GM19035 (cell line): ENCODE measurements at regions not wholly inside any gene's neighbourhood (a gene's known extent, or its start where the extent isn't known, plus 50 kb on each side); places are given as distances from the start of the nearest gene placed in this dataset.
"Not testable (repeated sequence)": the region's sequence is repeated elsewhere in the genome, so short reads cannot be mapped to it uniquely, and the experiment has no call there.

Experiments used
- ATAC-seq: cut with Tn5 transposase; IDR thresholded peaks from one replicate; pipeline ENCODE4 v1.9.1; 2021; ENCODE audit not compliant: unreplicated experiment

DNA sequence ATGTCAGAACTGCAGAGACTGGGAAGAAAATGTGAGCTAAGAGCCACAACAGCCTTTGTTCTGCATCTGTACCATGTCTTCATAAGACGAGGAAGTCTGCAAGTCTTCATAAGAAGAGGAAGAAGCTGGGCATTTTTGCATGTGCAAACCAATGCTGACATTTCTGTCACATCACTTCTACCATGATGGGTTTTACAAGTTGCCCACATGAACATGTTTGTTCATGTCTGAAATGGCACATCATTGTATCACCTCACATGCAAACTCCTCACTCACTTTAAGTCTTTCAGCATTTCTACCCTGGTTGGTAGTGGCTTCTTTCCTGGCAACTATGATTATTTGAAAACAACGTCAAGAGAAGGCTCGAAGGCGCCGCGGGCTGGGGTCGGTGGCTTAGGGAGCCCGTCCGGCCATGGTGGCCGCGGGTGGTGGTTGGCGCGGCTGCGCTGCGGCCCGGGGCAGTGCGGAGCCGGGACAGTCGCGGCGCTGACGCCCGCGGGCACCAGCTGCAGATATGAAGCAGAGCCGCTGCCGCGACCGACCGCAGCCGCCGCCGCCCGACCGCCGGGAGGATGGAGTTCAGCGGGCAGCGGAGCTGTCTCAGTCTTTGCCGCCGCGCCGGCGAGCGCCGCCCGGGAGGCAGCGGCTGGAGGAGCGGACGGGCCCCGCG, 433.1 kb upstream of the WWC1 start:
- ATAC-seq = not testable (repeated sequence)

DNA sequence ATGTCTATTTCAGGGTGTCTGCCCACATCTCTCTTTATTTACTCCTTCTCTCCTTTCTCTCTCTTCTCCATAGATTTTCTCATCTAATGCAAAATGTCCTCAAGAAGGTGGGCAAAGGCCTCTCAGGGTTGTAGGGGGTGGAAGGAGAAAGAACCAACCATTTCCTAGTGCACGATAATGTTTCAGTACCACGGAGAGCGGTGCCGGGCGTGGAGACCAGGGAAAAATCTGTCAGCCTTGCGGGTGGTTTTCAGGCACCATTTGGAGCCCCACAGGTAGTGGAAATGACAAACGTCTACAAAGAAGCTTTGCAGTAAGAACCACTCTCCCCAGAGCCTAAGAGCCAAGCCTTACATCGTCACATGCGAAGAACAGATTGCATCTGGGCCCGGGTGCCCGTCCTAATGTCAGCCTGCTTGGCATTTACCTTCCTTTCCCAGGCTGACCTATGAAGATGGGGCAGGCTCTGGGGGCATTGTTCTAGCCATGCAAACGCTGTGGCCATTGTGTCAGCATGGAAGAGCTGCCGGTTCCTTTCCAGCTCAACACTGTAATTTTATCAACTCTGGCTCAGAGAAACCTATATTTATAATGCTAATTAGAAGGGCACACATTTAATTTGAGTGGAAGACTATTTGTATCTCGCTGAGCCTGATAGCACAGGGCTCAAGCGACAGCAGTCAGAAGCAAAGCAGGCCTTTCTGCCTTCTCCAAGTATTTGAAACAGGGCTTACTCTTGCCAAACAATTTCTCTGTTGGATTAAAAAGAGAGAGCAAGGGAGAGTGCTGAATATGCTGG, 430.1 kb upstream of the WWC1 start:
- no peak for ATAC-seq

DNA sequence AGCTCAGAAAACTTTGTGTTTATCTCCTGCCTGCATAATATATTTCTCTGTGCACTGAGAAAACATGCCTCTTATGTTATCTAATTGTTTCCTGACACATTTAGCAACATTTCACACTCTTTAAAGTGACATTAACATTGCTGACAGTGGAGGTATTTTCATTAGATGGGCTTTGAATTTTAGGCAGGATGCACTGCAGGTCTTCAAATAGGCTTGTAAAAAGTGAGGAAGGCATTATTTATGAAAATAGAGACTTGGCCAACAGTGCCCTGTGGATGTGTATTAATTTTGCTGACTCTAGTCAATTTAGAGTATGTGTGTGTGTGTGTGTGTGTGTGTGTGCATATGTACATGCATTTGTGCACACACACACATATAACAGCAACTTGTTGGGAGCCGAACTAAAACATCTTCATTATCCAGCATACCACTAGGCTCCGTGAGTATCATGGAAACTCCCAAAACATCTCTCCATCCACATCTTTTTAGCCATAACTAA, 429.5 kb upstream of the WWC1 start:
- no peak for ATAC-seq

DNA sequence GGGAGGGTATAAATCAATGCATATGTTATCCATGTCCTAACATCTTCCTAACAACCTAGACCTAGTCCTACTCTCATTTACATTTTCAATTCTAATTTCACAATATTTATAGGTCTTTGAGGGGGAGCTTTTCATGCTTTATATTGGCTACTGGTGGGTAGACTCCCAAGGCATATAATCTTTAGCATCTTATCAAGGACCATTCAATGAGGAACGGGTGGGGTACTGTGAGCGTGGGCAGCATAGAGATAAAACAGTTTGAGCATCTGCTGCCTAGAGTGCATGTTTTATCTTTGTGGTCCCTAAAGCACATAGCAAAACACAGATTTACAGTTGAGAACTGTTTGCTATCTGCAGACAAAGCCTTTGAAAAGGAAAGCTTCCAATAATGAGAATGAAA, 427.6 kb upstream of the WWC1 start:
- ATAC-seq = no peak

DNA sequence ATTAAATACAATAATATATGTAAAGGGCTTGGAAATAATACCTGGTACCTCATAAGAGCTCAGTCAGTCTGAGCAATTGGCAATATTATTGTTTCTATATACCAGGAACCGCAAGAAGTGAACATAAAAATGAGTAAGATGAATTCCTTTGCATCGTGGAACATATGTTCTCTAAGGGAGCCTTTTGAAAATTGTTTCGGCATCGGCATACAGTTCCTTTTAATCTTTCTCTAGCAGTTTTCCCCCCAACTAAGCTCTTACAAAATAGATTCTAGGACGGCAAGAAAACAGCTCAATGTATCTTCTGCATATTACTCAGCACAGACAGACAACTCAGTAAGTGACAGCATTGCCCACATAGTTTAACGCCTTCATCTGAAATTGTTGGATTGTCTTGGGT, 426.6 kb upstream of the WWC1 start:
- no peak for ATAC-seq

DNA sequence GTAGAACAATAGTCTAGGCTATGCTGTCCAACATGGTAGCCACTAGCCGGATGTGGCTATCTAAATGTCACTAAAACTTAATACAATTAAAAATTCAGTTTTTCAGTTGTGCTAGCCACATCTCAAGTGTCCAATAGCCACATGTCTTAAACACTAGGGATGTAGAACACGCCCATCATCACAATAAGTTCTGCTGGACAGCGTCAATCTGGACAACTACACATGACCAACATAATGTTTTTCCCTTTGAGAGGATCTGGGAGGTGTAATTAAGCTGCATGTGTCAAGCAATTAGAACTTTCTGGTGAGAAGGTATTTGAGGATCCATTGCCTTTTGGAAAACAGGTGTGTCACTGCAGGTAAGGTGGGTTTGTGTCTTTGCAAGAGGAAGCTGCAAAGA, 424.6 kb upstream of the WWC1 start:
- no peak for ATAC-seq

DNA sequence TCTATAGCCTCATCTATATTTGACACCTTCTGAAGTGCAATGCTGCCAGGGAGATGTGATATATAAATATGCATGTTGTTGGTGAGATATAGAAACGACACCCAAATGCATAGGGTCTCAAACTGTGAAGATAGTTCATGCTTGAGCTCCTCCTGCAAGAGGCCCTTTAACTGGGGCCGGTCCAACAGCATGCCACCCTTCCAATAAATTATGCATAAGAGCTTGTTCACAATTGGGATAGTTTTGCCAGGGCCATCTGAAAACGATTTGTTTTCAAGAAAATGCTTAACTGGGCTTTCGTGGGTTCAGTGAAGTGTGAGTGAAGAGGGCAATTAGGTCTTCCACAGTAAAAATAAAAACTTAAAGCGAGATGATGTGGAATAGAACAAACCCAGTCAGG, 424.2 kb upstream of the WWC1 start:
- no peak for ATAC-seq

DNA sequence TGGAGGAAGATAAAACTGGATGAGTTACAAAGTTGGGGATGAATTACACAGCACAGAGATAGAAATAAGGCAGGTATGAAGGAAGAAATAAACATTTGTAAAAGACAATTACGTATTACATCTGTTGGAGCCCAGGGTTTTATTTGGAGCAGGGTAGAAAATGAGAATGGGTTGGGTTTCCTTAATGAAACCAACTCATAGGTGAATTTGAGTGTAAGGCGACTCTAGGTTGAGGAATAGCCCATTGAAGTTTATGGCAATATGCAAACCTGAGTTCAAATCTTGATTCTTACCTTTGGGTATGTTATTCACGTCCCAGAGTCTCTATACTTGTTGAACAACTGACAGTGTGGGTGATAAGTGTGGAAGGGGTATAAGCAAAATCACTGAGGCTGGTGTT, 422.3 kb upstream of the WWC1 start:
- no peak for ATAC-seq

DNA sequence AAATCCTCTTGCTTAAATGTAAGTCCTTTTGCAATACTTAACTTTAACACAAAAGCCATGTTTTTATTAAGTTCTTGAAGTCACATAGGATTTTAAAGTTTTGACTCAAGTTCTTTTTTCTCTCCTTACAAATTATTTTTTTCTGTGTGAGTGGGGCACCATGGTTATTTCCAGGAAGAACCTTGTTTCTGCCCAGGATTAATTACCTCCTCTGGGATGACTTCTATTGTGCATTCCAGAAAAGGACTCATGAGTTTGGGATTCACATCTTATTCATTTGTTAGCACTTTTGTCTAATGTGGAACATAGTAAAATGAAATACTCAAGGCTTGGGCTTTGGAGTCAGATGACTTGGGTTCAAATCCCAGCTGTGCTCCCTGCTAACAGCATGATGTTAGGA, 421.4 kb upstream of the WWC1 start:
- ATAC-seq = no peak

DNA sequence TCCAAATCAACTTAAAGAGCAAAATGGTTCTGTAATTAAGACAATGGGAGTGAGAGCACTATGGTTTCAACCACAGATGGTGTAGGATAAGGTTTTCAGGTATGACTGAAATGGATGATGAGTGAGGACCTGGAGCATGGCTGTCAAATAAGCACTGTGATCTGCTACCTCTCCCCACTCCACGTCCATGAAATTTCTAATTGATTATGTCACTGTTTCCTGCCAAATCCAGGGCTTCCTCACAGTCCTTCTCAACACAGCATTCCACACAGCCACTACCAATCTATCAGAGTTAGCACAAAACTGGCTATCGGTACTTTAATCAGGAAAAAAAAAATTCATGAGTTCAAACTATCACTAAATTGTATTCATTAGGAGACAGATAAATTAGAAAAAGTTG, 420.4 kb upstream of the WWC1 start:
- no peak for ATAC-seq

DNA sequence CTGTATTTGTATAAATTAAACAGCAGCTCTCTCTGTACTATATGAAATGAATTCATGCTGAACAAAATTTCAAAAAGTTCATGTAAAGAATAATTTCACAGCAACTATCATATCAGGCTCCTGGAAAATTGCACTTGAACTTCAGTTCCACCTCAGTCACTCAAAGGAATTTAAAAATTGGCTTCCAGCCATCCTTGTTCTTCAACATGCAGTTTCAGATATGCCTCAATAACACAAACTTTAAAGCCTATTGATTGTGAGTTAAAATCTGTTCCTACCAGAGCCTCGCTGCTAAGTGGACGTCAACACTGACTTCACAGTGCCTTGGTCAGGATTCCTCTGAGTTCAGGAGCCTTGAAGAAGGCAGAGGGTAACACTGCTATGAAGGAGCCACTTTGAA, 418.7 kb upstream of the WWC1 start:
- no peak for ATAC-seq

DNA sequence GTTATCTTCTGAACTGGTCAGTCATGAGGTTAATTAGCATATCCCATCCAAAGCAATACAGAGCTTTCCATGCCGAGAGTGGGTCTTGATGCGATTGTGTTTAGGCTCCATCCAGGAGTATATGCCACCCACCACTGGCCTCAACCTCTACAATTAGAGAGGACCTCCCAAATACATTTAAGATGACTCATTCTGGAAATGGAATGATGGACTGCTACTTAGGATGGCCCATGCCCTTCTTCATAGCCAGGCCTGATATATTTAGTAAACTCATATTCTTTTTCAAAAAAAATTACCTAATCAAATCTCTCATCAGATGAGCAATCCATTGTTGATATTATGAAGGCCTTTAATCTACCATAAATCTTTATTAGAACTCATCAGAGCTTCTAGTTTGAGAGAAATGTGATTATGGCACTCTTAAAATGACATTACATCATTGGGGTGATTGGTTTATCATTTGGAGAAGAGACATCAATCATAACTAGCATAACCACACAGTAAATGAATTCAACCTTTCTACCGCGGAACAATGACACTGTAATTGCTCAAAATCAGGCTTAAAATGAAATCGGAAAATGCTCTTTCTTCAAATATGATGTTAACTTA, 414.2 kb upstream of the WWC1 start:
- ATAC-seq = no peak

DNA sequence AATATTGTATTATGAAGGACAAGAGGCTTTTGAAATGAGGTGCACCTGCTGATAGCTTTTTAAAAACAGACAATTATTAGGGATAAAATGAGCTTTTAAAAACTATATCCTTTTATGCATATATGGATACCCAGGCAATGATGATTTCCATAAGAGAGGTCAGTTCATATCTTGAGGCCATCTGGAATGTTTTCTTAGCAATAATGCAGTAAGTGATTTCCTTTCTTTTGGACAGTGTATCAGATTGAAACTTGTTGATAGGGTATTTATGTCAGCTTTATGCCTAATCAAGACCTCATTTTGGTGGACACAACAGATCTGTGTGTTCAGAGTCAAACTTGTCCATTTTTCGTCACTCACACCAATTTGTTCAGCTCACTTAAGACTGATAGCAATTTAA, 413.5 kb upstream of the WWC1 start:
- ATAC-seq = no peak

DNA sequence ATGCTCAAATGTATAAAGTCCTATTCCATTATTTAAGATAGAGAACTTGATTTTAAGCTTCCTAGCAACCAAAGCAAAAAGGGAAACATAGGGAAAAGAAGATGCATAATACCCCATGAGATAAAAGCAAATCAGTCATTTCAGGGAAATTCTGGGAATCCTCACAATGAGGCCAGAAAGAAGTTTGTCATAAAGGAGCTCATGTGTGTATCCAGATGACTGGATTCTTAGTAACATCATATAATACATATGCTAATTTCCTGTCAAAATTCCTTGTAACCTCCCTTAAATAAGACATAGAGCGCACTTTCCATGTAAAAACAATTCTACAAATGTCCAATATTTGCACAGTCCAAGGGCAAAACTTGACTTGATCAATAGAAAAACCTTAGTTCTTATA, 411.0 kb upstream of the WWC1 start:
- ATAC-seq = no peak

DNA sequence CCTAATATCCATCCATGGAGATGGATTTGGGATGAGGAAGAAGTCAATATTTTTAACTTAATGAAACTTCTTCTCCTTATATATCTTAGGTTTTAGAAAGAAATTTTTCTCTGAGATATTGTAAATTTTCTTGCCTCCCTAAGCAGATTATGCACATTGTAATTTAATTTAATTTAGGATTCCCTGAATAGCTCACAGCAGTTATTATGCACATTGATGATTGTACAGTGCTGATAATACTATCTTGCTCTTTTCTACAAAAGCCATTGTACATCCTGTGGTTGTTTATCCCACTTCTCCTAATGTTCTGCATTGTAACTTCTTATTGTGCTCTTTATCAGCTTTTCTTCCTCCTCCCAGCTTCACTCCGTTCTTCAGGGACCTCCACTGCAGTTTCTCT, 410.4 kb upstream of the WWC1 start:
- ATAC-seq = no peak

DNA sequence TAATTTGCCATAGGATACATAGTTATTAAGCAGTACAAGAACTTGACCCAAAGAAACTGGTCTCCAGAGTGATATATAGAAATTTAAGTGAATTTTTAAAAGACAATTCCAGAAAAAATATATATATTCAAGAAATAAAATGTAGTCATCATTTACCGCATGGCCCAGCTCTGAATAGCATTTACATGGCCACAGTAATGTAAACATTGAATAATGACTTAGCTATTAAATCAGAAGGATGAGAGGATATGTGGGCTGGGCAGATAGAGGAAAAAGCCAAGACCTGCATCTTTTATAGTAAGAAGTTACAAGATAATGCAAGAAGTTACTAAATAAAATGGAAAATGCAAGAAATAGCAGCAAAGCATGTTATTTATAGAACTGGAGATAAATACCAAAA, 405.2 kb upstream of the WWC1 start:
- no peak for ATAC-seq

DNA sequence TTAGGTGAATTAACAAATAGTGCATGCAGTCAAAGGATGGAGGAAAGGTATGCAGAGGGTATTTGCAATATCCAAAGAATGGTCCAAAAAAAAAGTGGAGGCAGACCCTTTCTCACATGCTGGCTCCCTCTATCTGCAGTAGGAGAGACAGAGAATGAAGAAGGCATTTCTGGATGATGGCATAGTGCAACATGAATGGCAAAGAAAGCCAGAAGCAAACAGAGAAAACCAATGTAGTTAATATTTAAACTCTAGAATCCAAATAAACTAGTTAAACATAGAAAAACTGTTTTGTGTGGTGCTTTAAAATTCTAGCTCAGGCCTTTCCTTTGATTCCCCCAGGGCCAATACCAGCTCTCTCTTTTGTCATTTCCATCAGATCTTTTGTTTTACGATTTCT, 403.1 kb upstream of the WWC1 start:
- no peak for ATAC-seq

DNA sequence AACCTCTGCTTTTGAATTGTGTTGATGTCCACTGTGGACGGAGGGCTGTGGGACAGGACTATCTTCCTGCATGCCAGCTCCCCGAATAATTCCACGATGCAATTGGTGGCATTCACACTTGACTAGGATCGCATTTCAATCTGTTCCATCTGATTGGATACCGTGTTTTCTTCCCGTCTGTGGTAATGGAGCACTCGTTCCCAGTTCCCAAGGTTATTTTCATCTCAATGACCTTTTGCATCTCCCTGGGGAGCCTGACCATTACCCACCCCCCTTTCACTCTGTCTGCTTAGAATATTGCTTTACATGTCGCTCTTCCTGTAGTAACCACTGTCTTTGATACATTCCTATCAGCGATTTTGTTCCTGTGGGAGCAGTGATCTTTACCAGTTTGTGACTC, 402.2 kb upstream of the WWC1 start:
- no peak for ATAC-seq

DNA sequence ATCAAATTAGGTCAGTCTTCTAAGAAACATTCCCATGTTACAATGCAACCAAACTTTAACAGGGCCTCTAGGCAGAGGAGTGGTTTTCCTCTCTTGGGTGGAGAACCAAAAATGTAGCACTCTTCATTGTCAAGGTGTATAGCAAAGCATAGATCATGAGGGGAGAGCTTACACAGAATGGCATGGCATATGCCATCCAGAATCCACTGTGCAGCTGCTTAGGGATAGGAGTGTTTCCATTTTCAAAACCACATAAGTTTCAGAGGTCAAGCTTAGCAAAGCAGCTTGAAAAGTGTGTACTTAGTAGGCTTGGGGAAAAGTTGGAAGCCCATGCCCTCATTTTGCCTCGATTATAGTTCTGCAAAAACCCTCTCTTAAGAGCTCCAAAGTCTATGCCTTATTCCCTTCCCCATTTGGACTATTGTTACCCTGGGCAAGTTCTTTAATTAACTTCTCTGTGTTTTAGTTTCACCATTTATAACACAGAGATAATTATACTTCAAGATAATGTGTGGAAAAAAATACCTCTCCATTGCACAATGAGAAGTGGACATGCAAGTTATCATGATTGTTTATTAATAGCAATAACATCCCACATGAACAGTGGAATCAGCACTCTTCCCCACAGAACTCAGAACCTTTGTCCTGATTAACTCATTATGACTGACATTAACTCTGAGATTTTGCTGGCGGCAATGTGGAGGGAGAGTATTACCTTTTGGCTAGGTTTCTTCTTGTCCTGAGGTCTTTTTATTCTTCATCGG, 398.9 kb upstream of the WWC1 start:
- no peak for ATAC-seq

DNA sequence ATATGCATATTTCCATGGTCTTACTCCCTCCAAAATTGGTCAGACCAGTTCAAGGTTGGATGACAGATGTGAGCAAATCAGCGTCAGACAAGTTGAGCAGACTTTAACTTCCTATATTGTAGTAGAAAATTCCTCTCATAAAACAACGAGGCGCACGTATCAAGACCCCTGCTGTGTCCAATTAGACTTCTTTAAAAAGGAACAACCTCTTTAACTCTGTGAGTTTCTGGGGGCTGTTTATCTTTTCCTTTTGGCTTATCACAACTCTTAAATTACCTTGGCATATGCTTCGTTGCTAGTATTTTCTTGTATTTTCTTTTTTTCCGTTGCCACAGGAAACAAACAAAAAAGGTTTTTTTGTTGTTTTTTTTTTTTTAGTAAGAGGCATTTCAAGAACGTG, 398.2 kb upstream of the WWC1 start:
- no peak for ATAC-seq

DNA sequence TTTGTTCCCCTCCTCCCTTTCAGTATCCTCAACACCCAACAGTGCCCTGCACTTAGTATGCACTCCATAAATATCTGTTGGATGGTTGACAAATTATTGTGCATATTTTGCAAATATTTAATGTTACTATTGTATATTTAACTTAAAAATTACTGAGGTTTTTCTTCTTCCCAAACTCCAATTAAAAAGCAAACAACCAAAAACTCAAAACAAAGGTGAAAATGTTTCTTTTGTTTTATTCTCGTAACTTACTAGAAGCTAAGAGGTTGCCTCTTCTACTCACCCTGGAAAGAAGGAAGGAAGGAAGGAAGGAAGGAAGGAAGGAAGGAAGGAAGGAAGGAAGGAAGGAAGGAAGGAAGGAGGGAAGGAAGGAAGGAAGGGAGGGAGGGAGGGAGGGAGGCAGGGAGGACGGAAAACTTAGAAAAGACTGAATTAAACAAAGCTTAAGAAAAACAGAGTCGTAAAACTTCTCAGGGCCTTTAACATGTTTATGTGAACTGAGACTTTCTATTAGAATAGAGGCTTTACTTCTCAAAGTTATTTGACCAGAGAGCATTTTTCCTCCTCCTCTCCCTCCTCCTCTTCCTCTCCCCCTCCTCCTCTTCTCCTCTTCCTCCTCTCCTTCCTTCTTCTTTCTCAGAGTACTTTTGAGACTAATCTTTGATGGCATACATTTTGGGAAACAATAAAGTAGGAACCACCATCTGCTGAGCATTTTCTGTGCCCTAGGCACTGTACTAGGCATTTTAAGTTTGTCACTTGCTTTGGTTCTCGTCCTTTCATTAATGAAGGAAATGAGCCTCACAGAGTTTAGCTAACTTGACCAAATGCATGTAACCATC, 396.6 kb upstream of the WWC1 start:
- ATAC-seq = no peak
